ENCODE measurements at regions not wholly inside any gene's neighbourhood (a gene's known extent, or its start where the extent isn't known, plus 50 kb on each side); places are given as distances from the start of the nearest gene placed in this dataset.
"Not testable (repeated sequence)": the region's sequence is repeated elsewhere in the genome, so short reads cannot be mapped to it uniquely, and the experiment has no call there.

DNA sequence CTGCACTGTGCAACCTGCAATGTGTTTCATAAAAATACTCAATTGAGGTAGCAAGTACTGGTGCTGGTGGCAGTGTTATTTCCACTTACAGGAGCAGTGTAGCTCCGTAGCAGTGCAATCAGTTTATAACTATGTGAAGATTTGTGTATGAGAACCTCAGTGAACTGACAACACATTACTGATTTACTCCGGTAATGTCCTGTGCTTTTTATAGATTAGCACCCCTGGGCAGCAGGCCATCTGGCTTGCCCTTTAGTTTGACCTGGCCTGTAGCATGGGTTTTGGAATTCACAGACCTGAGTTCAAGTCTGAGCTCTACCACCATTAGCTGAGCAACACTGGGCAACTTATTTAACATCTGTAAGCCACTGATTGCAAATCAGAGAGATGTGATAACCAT, 78.6 kb upstream of the GBA3 start:
- Mint-ChIP-seq H3K27ac (no peak overlapping the region), H3K27me3 (ENCODE audit: low read depth) (no peaks in the 10 kb centered on the region), H3K4me1 (peaks cover 30% of the 10 kb centered on the region), H3K36me3 (no peaks in the 10 kb centered on the region), H3K9me3 (no peaks in the 10 kb centered on the region), H3K4me3 (no peak overlapping the region)
- TF ChIP-seq TEAD1 (CRISPR knock-in tag; IDR thresholded peaks at IDR 0.05) = no peak
- TF ChIP-seq ZNF416 (CRISPR knock-in tag; IDR thresholded peaks at IDR 0.05) = no peak
- ChIA-PET POLR2A (no interaction called here), CTCF (interaction anchor here (1.2 kb wide), 1 partner anchor 8 kb away, joined by 3 read pairs; no protein-coding TSS in a partner anchor)
- no peak for DNase-seq (ENCODE audit: low spot score)
- no peak for ATAC-seq

- Mint-ChIP-seq H3K4me3 (no peak overlapping the region), H3K9me3 (no peaks in the 10 kb centered on the region), H3K36me3 (no peaks in the 10 kb centered on the region), H3K4me1 (peaks cover 31% of the 10 kb centered on the region), H3K27ac (no peak overlapping the region), H3K27me3 (ENCODE audit: low read depth) (no peaks in the 10 kb centered on the region)
- POLR2A ChIA-PET = no interaction called here
- no peak for DNase-seq (ENCODE audit: low spot score)
- no peak for ATAC-seq
- CTCF ChIA-PET = no interaction called here
- TF ChIP-seq TP53 (CRISPR knock-in tag; IDR thresholded peaks at IDR 0.05) (no peak), ATF6 (CRISPR knock-in tag; IDR thresholded peaks at IDR 0.05) (no peak)
Measured at GRCh38 chr4:22616516-22616915, 76.2 kb upstream of the GBA3 start.

GRCh38 chr4:22620144-22620543, 72.6 kb upstream of the GBA3 start:
- POLR2A ChIA-PET; H3K4me3 Mint-ChIP-seq; H3K27me3 Mint-ChIP-seq (ENCODE audit: low read depth); H3K36me3 Mint-ChIP-seq; H3K9me3 Mint-ChIP-seq; CTCF ChIA-PET; H3K27ac Mint-ChIP-seq; ATAC-seq; DNase-seq (ENCODE audit: low spot score): not testable (repeated sequence)
- peaks cover 39% of the 10 kb centered on the region for H3K4me1 Mint-ChIP-seq

- H3K27me3 Mint-ChIP-seq (ENCODE audit: low read depth); ATAC-seq; H3K9me3 Mint-ChIP-seq; POLR2A ChIA-PET; H3K4me3 Mint-ChIP-seq; H3K36me3 Mint-ChIP-seq; DNase-seq (ENCODE audit: low spot score): not testable (repeated sequence)
- CTCF ChIA-PET = interaction anchor here (0.5 to 0.8 kb wide), 2 partner anchors 9 to 134 kb away, joined by 3 read pairs; no protein-coding TSS in a partner anchor
- Mint-ChIP-seq H3K4me1 (peaks cover 36% of the 10 kb centered on the region), H3K27ac (peak overlapping the region; percentile 24; the same call in 1 of the 2 replicates)
Measured at GRCh38 chr4:22621970-22622369, 70.8 kb upstream of the GBA3 start.

GRCh38 chr4:22624002-22624401, 68.7 kb upstream of the GBA3 start:
- DNase-seq (ENCODE audit: low spot score); H3K27ac Mint-ChIP-seq; H3K4me3 Mint-ChIP-seq; POLR2A ChIA-PET; H3K27me3 Mint-ChIP-seq (ENCODE audit: low read depth); ATAC-seq; CTCF ChIA-PET; H3K36me3 Mint-ChIP-seq; H3K9me3 Mint-ChIP-seq: not testable (repeated sequence)
- H3K4me1 Mint-ChIP-seq = peaks cover 19% of the 10 kb centered on the region

- Mint-ChIP-seq H3K27me3 (ENCODE audit: low read depth) (no peaks in the 10 kb centered on the region), H3K4me1 (peaks cover 16% of the 10 kb centered on the region), H3K27ac (peak overlapping the region; percentile 58), H3K36me3 (no peaks in the 10 kb centered on the region), H3K4me3 (no peak overlapping the region; the same call in 1 of the 2 replicates), H3K9me3 (no peaks in the 10 kb centered on the region)
- ChIA-PET CTCF (no interaction called here), POLR2A (no interaction called here)
- ATAC-seq = peak; percentile 63
- DNase-seq (ENCODE audit: low spot score) = no peak
- TF ChIP-seq, protein P1, sequence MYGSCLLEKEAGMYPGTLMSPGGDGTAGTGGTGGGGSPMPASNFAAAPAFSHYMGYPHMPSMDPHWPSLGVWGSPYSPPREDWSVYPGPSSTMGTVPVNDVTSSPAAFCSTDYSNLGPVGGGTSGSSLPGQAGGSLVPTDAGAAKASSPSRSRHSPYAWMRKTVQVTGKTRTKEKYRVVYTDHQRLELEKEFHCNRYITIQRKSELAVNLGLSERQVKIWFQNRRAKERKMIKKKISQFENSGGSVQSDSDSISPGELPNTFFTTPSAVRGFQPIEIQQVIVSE (CRISPR knock-in tag; IDR thresholded peaks at IDR 0.05; ENCODE audit: borderline replicate concordance) = no peak
- TF ChIP-seq ZNF121 (CRISPR knock-in tag; IDR thresholded peaks at IDR 0.05) (no peak), SMAD4 (CRISPR knock-in tag; IDR thresholded peaks at IDR 0.05) (no peak), SOX15 (CRISPR knock-in tag; IDR thresholded peaks at IDR 0.05) (no peak), ATF1 (CRISPR knock-in tag; IDR thresholded peaks at IDR 0.05) (no peak), JAZF1 (CRISPR knock-in tag; IDR thresholded peaks at IDR 0.05) (no peak), CREB1 (CRISPR knock-in tag; IDR thresholded peaks at IDR 0.05) (no peak), GRHL2 (CRISPR knock-in tag; IDR thresholded peaks at IDR 0.05; ENCODE audit: insufficient replicate concordance, severe bottlenecking) (no peak), ELF4 (CRISPR knock-in tag; IDR thresholded peaks at IDR 0.05; ENCODE audit: low read depth) (no peak), ATF3 (CRISPR knock-in tag; conservative IDR thresholded peaks at IDR 0.05) (no peak)
- TF ChIP-seq, protein P2, sequence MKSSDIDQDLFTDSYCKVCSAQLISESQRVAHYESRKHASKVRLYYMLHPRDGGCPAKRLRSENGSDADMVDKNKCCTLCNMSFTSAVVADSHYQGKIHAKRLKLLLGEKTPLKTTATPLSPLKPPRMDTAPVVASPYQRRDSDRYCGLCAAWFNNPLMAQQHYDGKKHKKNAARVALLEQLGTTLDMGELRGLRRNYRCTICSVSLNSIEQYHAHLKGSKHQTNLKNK (CRISPR knock-in tag; IDR thresholded peaks at IDR 0.05) = no peak
- TF ChIP-seq, protein P3, sequence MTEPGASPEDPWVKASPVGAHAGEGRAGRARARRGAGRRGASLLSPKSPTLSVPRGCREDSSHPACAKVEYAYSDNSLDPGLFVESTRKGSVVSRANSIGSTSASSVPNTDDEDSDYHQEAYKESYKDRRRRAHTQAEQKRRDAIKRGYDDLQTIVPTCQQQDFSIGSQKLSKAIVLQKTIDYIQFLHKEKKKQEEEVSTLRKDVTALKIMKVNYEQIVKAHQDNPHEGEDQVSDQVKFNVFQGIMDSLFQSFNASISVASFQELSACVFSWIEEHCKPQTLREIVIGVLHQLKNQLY (CRISPR knock-in tag; IDR thresholded peaks at IDR 0.05) = no peak
- TF ChIP-seq, protein P4, sequence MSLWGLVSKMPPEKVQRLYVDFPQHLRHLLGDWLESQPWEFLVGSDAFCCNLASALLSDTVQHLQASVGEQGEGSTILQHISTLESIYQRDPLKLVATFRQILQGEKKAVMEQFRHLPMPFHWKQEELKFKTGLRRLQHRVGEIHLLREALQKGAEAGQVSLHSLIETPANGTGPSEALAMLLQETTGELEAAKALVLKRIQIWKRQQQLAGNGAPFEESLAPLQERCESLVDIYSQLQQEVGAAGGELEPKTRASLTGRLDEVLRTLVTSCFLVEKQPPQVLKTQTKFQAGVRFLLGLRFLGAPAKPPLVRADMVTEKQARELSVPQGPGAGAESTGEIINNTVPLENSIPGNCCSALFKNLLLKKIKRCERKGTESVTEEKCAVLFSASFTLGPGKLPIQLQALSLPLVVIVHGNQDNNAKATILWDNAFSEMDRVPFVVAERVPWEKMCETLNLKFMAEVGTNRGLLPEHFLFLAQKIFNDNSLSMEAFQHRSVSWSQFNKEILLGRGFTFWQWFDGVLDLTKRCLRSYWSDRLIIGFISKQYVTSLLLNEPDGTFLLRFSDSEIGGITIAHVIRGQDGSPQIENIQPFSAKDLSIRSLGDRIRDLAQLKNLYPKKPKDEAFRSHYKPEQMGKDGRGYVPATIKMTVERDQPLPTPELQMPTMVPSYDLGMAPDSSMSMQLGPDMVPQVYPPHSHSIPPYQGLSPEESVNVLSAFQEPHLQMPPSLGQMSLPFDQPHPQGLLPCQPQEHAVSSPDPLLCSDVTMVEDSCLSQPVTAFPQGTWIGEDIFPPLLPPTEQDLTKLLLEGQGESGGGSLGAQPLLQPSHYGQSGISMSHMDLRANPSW (CRISPR knock-in tag; conservative IDR thresholded peaks at IDR 0.05; ENCODE audit: low read depth) = no peak
Measured at GRCh38 chr4:22625311-22625710, 67.4 kb upstream of the GBA3 start.

Data from WTC11 (cell line).